ENCODE measurements at regions not wholly inside any gene's neighbourhood (a gene's known extent, or its start where the extent isn't known, plus 50 kb on each side); places are given as distances from the start of the nearest gene placed in this dataset.
"Not testable (repeated sequence)": the region's sequence is repeated elsewhere in the genome, so short reads cannot be mapped to it uniquely, and the experiment has no call there.

DNA sequence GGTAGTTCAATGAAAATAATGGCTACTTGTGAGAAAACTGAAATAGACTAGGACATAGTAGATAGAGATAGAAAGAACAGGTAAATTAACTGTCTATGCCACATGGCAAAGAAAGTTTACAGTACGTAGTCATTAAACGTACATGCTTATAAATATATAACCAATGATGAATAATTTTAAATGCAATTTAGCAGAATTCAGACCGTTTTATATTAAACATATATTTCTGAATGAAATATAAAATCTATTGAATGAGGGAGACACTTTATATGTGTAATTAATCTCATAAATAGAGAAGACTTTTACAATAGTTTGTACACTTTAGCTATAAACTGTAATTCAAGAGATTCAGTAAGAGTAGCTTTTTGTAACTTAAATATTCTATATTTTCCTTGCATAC, 124.4 kb upstream of the VPREB1 start:
- no peaks in the 10 kb centered on the region for H3K9me3 Mint-ChIP-seq
- peaks cover 16 to 45% (median 31%) of the 10 kb centered on the region in 5 donors for H3K27me3 Mint-ChIP-seq
- no peak for ATAC-seq

DNA sequence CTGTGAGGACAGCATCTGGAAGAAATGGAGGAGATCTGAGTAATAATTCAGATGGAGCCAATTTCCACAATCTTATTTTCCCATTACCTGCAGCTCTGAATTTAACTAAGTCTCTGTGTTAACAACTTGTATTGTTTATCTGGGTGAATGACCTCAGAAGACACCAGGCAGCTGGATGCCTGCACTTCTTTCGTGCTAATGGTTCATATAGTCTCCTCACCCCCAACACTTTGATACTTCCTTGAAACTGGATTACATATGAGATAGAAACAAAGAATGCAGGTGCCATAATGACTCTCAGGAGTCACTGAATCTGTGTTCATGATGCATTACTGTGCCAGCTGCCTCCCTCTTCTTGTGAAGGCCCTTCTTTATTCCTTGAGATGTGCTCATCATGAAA, 125.6 kb upstream of the VPREB1 start:
- Mint-ChIP-seq H3K27ac (peak overlapping the region in 1 of 10 donors; percentile 14), H3K9me3 (no peaks in the 10 kb centered on the region), H3K27me3 (peaks cover 16 to 41% (median 26%) of the 10 kb centered on the region in 5 donors), H3K36me3 (no peaks in the 10 kb centered on the region), H3K4me3 (no peak overlapping the region), H3K4me1 (peaks cover 0 to 10% (median 3%) of the 10 kb centered on the region in 4 donors)
- POLR2A ChIA-PET = no interaction called here
- ATAC-seq (no peak), DNase-seq (no peak)

More for the DNA sequence above, 124.4 kb upstream of the VPREB1 start:
- H3K27ac Mint-ChIP-seq = no peak overlapping the region
- H3K4me3 Mint-ChIP-seq = no peak overlapping the region
- DNase-seq = no peak
- no peaks in the 10 kb centered on the region for H3K36me3 Mint-ChIP-seq
- peaks cover 0 to 10% (median 3%) of the 10 kb centered on the region in 4 donors for H3K4me1 Mint-ChIP-seq
- POLR2A ChIA-PET = no interaction called here

DNA sequence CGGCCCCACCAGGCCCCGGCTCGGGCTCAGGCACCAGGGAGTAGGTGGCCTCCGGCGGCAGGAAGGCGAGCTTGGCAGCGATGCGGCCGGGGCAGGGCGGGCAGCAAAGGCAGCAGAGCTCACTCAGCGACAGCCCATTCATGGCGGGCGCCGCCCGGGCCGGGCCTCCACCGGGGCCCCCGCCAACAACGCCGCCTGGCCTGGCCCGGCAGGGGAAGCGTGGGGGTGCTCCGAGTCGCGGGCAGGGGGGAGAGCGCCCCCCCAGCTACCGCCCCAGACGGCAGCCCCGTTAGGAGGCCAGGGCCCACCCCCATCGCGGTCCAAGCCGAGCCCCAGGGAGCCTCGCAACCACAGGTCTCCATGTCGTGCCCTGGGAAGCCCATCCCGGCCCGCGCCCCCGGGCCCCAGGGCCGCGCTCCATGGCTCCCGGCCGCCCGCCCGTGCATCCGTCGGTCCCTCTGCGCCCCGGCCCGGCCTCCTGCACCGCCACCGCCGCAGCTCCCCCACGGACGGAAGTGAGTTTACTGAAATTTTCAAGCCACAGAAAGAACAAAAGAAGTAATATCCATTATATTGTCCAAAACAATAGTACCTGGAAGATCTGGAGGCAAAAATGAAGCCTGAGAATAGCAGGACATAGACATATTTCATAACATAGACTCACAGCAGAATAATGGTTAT, 126.6 kb upstream of the VPREB1 start:
- DNase-seq, H3K9me3 Mint-ChIP-seq, POLR2A ChIA-PET, ATAC-seq, H3K36me3 Mint-ChIP-seq: not testable (repeated sequence)
- H3K4me1 Mint-ChIP-seq = peaks cover 0 to 15% (median 3%) of the 10 kb centered on the region in 4 donors
- peak overlapping the region in 5 of 10 donors; percentile 48 to 82 (median 75) for H3K4me3 Mint-ChIP-seq
- peak overlapping the region in 1 of 10 donors; percentile 45 for H3K27ac Mint-ChIP-seq
- H3K27me3 Mint-ChIP-seq = peaks cover 13 to 31% (median 16%) of the 10 kb centered on the region in 5 donors

DNA sequence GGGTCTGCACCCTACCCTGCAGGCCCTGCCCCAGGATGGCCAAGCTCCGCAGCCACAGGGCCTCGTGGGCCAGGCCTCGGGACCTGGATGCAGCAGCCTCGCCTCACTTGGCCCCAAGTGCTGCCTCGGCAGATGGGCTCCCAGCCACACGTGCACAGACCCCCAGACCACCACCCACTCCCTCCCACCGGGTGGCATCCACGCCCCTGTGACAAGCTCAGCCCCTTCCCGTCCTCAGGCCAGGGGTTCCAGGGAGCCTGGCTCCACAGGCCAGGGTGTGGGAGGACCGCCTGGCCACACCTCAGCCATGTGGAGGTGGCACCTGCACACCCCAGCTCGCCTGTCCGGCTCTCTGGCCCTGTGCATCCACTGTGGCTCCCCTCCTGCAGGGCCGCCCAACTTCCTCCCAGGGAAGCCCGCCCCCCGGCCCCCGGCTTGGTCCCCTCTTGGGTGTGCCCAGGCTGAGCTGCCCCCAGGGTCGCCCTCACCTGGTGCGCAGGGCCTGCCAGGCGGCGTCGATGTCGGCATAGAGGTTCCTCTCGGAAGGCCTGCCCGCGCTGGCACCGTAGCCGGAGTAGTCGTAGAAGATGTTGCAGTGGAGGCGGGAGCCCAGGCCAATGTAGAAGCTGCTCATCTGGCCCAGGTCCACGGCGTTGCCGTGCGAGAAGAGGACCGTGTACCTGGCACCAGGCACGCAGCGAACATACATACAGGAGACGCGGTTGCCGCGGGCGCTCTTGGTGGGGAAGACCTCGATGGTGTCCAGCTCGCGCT, 127.4 kb upstream of the VPREB1 start:
- H3K27me3 Mint-ChIP-seq = peaks cover 8 to 24% (median 11%) of the 10 kb centered on the region in 5 donors
- H3K36me3 Mint-ChIP-seq, POLR2A ChIA-PET, ATAC-seq, DNase-seq, H3K9me3 Mint-ChIP-seq: not testable (repeated sequence)
- H3K27ac Mint-ChIP-seq = peak overlapping the region in 1 of 10 donors; percentile 85
- peaks cover 0 to 21% (median 2%) of the 10 kb centered on the region in 4 donors for H3K4me1 Mint-ChIP-seq
- peak overlapping the region in 4 of 10 donors; percentile 55 to 78 (median 74) for H3K4me3 Mint-ChIP-seq

DNA sequence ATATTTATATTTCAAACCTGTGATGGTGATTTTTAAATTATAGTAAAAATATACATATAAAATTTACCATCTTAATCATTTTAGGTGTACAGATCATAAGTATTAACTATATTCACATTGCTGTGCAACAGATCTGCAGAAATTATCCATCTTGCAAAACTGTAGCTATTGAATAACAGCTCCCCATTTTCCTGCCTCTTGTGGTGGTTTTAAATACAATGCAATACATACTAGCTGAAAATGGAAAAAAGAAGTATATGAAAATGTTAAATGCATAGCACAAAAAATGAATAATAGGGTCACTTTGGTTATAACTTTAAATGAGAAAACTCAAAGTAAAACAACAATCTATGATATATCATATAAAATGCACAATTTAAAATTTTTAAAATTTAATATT, 130.9 kb upstream of the VPREB1 start:
- Mint-ChIP-seq H3K36me3 (no peaks in the 10 kb centered on the region), H3K9me3 (no peaks in the 10 kb centered on the region), H3K27ac (no peak overlapping the region), H3K4me1 (peaks cover 0 to 40% (median 12%) of the 10 kb centered on the region in 4 donors), H3K27me3 (peaks cover 4 to 15% (median 5%) of the 10 kb centered on the region in 5 donors), H3K4me3 (no peak overlapping the region)
- ATAC-seq = no peak
- DNase-seq = no peak
- POLR2A ChIA-PET = no interaction called here

DNA sequence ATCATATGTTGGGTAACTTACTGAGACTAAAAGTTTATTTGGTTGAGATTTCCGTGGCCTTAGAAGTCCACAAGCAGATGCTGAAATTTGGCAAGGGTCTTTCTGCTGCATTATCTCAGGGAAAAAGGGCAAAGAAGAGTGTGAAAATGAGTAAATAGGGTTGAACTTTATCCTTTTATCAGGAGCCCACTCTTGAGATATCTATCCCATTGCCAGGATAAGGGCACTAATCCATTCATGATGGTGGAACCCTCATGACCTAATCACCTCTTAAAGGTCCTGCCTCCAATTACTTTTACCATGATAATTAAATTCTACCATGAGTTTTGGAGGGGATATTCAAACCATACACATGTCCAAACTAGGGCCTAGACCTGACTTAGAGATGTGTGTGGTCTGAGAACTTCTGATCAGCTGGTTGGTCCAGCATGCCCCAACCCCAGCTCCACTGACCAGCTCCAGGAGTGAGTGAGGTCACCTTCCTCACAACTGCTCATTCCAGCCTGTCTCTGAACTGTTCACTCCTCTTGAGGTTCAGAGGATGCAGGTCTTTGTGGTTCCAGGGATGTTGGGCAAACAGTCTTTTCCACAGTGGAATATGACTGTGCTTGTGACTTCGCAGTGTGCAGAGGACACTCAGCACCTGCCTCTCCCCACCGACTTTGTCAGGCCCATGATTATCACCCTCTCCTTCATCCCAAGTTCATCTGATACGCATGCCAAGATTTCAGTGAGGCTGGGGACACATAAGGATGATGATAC, 130.1 kb upstream of the TOP3B start:
- Mint-ChIP-seq H3K4me1 (peaks cover 0 to 35% (median 10%) of the 10 kb centered on the region in 4 donors), H3K9me3 (no peaks in the 10 kb centered on the region), H3K27me3 (peaks cover 0 to 8% (median 0%) of the 10 kb centered on the region in 5 donors), H3K27ac (peak overlapping the region in 1 of 10 donors; percentile 57), H3K4me3 (no peak overlapping the region), H3K36me3 (no peaks in the 10 kb centered on the region)
- no peak for DNase-seq
- POLR2A ChIA-PET = no interaction called here
- no peak for ATAC-seq

DNA sequence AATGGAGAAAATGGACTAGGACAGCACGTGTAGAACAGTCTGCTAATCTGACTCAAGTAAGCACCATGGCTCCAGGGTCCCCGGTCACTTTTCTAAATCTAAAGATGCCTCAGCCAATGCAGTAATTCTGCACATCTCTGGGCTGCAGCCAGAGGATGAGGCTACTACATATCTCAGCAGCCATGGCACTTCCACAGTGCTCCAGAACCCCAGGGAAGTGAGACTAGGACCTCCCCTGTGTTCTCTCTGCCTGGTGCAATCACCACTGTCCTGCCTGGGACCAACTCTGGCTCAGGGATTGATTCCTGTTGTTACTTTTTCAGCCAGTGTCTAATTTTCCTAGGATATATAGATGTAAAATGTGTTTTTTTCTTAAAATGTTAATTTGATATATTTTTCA, 129.4 kb upstream of the TOP3B start:
- Mint-ChIP-seq H3K4me3 (no peak overlapping the region), H3K27ac (peak overlapping the region in 2 of 10 donors; percentile 13 to 15), H3K9me3 (no peaks in the 10 kb centered on the region), H3K4me1 (peaks cover 0 to 33% (median 10%) of the 10 kb centered on the region in 4 donors), H3K27me3 (peaks cover 0 to under 1% (median 0%) of the 10 kb centered on the region in 5 donors), H3K36me3 (no peaks in the 10 kb centered on the region)
- POLR2A ChIA-PET = no interaction called here
- ATAC-seq = no peak
- DNase-seq = no peak

DNA sequence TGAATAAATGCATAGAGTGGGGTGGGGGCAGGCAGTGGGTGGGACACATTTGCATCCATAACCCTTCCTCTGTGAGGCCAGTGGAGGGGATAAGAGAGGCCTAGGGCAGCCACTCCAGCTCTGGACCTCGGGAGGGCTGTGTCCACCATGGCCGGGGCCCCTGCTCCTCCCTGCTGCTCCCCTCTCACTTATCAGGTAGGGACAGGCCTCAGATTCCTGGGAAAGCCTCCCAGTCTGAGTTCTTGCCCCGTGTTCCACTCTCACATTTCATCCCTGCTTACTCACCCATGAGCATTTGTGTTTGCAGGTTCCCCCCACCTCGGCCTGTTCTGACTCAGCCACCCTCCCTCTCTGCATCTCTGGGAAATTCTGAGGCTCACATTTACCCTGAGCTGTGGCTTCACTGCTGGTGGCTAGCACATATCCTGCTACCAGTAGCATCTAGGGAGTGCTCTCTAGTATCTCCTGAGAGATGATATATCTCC, 128.7 kb upstream of the TOP3B start:
- peak in 1 of 2 donors; percentile 25 for ATAC-seq
- no peak for DNase-seq
- Mint-ChIP-seq H3K9me3 (no peaks in the 10 kb centered on the region), H3K4me1 (peaks cover 0 to 33% (median 10%) of the 10 kb centered on the region in 4 donors), H3K27ac (peak overlapping the region in 5 of 10 donors; percentile 13 to 83 (median 80)), H3K36me3 (no peaks in the 10 kb centered on the region), H3K4me3 (peak overlapping the region in 1 of 10 donors; percentile 32), H3K27me3 (no peaks in the 10 kb centered on the region)
- POLR2A ChIA-PET = no interaction called here

DNA sequence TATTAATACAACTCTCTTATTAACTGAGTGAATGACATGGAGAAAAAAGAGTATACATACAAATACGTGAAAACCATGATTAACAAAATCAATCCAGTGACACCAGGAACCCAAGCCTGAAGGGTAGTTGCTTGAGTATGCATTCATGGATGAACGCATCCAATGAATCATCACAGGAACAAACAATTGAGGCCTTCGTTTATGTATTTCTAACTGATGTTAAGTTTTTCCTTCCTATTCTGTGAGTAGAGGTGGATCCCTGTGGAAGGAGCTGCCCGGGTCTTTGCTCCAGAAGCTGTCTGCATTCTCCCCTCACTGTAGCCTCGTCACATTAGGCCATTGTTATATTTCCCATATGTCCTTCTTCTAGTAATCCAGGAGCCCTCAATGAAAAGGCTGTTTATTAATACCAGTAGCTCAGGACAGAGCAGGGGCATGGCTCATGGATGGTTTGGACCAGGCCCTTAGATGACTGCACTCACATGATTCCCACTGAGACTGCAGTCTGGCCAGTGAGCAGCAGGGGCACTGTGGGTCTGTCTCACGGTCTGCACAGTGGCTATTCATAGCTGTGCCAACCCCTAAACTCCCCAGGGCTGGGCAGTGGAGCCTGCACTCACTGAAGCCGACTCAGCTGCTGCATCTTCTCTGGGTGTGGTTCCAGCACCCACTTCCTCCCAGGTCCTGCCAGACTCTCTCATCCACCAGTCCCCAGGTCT, 128.1 kb upstream of the TOP3B start:
- peak overlapping the region in 3 of 10 donors; percentile 9 to 62 (median 48) for H3K27ac Mint-ChIP-seq
- peak in 1 of 10 donors; percentile 41 for DNase-seq

DNA sequence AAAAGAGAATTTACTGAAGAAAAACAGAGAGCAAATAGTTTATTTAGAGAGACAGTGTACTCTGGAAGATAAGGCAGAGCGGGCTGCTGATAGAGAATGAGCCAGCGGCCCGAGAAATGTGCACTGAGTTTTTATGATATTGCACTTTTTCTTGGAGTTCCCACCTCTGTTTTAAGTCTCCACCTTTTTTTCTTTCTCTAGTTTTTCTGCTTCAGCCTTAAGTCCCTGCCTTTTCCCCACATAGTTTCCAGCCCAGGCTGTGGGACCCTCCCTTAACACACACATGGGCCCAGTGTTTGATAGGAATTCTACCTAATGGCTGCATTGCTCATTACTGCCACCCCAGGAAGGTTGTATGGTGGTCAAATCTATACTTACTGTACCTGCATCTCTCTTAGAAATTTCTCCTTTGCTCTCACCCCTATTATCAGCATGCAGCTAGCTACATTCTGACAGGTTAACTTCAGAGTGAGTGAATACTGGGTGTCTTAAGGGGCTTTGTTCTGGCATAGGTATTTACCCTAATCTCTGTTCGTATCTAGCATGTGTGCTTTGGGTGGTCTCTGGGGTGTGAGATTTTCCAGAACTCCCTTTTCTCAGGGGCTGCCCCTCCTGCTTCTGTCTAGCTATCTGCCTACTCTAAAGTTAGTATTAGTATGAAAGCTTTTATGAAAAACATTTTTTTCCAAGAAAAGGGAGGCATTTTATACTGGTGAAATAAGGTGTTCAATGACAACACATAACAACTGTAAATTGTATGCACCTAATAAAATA, 127.3 kb upstream of the TOP3B start:
- Mint-ChIP-seq H3K9me3 (no peaks in the 10 kb centered on the region), H3K4me1 (peaks cover 0 to 33% (median 10%) of the 10 kb centered on the region in 4 donors), H3K27me3 (peaks cover 0 to 10% (median 4%) of the 10 kb centered on the region in 5 donors), H3K36me3 (no peaks in the 10 kb centered on the region), H3K27ac (peak overlapping the region in 2 of 10 donors; percentile 20 to 48), H3K4me3 (no peak overlapping the region)
- DNase-seq (no peak), ATAC-seq (no peak)
- POLR2A ChIA-PET = interaction anchor here (1.0 kb wide), 1 partner anchor 11 kb away, joined by 3 read pairs; no protein-coding TSS in a partner anchor

More for the DNA sequence above, 128.1 kb upstream of the TOP3B start:
- Mint-ChIP-seq H3K9me3 (no peaks in the 10 kb centered on the region), H3K36me3 (no peaks in the 10 kb centered on the region), H3K4me3 (peak overlapping the region in 1 of 10 donors; percentile 39), H3K27me3 (peaks cover 0 to 2% (median 0%) of the 10 kb centered on the region in 5 donors), H3K4me1 (peaks cover 0 to 33% (median 10%) of the 10 kb centered on the region in 4 donors)
- ATAC-seq = peak; percentile 43 to 88
- POLR2A ChIA-PET = no interaction called here

DNA sequence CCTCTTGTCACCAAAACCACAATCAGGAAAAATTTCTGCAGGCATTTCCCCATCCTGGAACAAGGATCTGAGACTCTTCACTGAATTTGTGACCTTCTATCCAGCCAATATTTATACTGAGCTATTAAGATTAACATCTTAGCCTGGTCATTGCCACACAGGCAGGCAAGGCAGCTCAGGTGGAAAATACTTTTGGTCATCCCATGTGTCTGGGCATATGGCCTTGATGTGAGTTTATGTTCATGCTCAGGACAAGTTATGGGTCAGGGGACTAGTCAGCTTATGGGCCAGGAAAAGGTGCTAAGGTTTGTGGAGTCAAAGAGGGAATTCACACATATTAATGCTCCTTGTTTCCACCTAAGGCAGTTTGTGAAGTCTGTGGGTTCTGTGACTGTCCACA, 124.3 kb upstream of the TOP3B start:
- Mint-ChIP-seq H3K4me3 (no peak overlapping the region), H3K36me3 (no peaks in the 10 kb centered on the region), H3K27ac (no peak overlapping the region), H3K9me3 (no peaks in the 10 kb centered on the region), H3K27me3 (peaks cover 0 to 10% (median 4%) of the 10 kb centered on the region in 5 donors), H3K4me1 (peaks cover 0 to 23% (median 10%) of the 10 kb centered on the region in 4 donors)
- no peak for DNase-seq
- no peak for ATAC-seq
- POLR2A ChIA-PET = no interaction called here

Data from naive thymus-derived CD8-positive, alpha-beta T cell (primary cell).